DOHH2 (cell line): ENCODE measurements at regions not wholly inside any gene's neighbourhood (a gene's known extent, or its start where the extent isn't known, plus 50 kb on each side); places are given as distances from the start of the nearest gene placed in this dataset.
"Not testable (repeated sequence)": the region's sequence is repeated elsewhere in the genome, so short reads cannot be mapped to it uniquely, and the experiment has no call there.

Experiments
- H3F3A ChIP-seq: fragments of 200-600 bp; sonication (generic), shearing (Covaris generic); 2 replicates; pipeline ENCODE4 v1.6.0; 2016; ENCODE audit warnings: antibody characterized with exemption, mild to moderate bottlenecking; ENCODE audit not compliant: control insufficient read depth, insufficient read depth
- H3K27ac ChIP-seq: fragments of 200-600 bp; sonication (generic); 2 replicates; pipeline ENCODE4 v1.5.1; 2014; ENCODE audit warnings: low read depth, mild to moderate bottlenecking, low read length, moderate library complexity
- H3K27me3 ChIP-seq: fragments of 200-600 bp; sonication (generic); 2 replicates; pipeline ENCODE4 v1.6.1; 2014; ENCODE audit warnings: mild to moderate bottlenecking, low read length, mixed read lengths; ENCODE audit not compliant: control insufficient read depth
- H3K36me3 ChIP-seq: fragments of 200-600 bp; sonication (generic); 2 replicates; pipeline ENCODE4 v1.6.1; 2014; ENCODE audit warnings: mild to moderate bottlenecking, low read length, moderate library complexity, mixed read lengths; ENCODE audit not compliant: control insufficient read depth
- H3K4me1 ChIP-seq: fragments of 200-600 bp; sonication (generic); 2 replicates; pipeline ENCODE4 v1.6.1; 2014; ENCODE audit warnings: mild to moderate bottlenecking, low read length, mixed read lengths; ENCODE audit not compliant: control insufficient read depth
- H3K4me2 ChIP-seq: fragments of 200-600 bp; sonication (generic); 2 replicates; pipeline ENCODE4 v1.6.0; 2014; ENCODE audit warnings: mild to moderate bottlenecking, low read length, moderate library complexity
- H3K4me3 ChIP-seq: fragments of 200-600 bp; sonication (generic); 2 replicates; pipeline ENCODE4 v1.5.1; 2014; ENCODE audit warnings: mild to moderate bottlenecking, low read length, mixed read lengths
- H3K79me2 ChIP-seq: fragments of 200-600 bp; sonication (generic); 2 replicates; pipeline ENCODE4 v1.6.1; 2014; ENCODE audit warnings: mild to moderate bottlenecking, low read length, mixed read lengths; ENCODE audit not compliant: control insufficient read depth
- H3K9me2 ChIP-seq: fragments of 200-600 bp; sonication (generic); replicated peaks from 2 replicates; pipeline ENCODE4 v1.6.1; 2014; ENCODE audit warnings: mild to moderate bottlenecking, low read length, mixed read lengths; ENCODE audit not compliant: control insufficient read depth
- H3K9me3 ChIP-seq: fragments of 200-600 bp; sonication (generic); 2 replicates; pipeline ENCODE4 v1.6.1; 2014; ENCODE audit warnings: antibody characterized with exemption, low read length, mixed read lengths; ENCODE audit not compliant: control insufficient read depth, insufficient read depth
- H4K20me1 ChIP-seq: fragments of 200-600 bp; sonication (generic); 2 replicates; pipeline ENCODE4 v1.6.0; 2014; ENCODE audit warnings: low read depth, mild to moderate bottlenecking, antibody characterized with exemption, low read length, moderate library complexity; ENCODE audit not compliant: control insufficient read depth, insufficient read depth
- CTCF ChIP-seq: fragments of 200-600 bp; sonication (generic); IDR thresholded peaks from one replicate; pipeline ENCODE4 v1.5.1; 2014; ENCODE audit warnings: antibody characterized with exemption, mild to moderate bottlenecking, low read depth, low read length; ENCODE audit not compliant: poor library complexity, severe bottlenecking
- EZH2phosphoT487 ChIP-seq: fragments of 200-600 bp; sonication (generic); IDR thresholded peaks from 2 replicates; pipeline ENCODE4 v1.6.1; 2017; ENCODE audit warnings: borderline replicate concordance, mild to moderate bottlenecking, antibody characterized with exemption, low read length, moderate library complexity, mixed read lengths

- H3K4me1 ChIP-seq: no peaks in the 10 kb centered on the region
- no peak overlapping the region for H3K4me3 ChIP-seq
- no peaks in the 10 kb centered on the region for H4K20me1 ChIP-seq
- H3K9me2 ChIP-seq: no peaks in the 10 kb centered on the region
- no peaks in the 10 kb centered on the region for H3K36me3 ChIP-seq
- no peaks in the 10 kb centered on the region for H3K27me3 ChIP-seq
- no peak overlapping the region for H3K4me2 ChIP-seq
- H3K9me3 ChIP-seq: no peaks in the 10 kb centered on the region
- TF ChIP-seq CTCF (no peak), EZH2phosphoT487 (no peak)
- no peak overlapping the region for H3K27ac ChIP-seq
- no peaks in the 10 kb centered on the region for H3K79me2 ChIP-seq
- H3F3A ChIP-seq: no peaks in the 10 kb centered on the region
Observed at GRCh38 chr6:133131621-133132465, 109.3 kb upstream of the EYA4 start.

- H3K9me3 ChIP-seq: no peaks in the 10 kb centered on the region
- no peak overlapping the region for H3K4me3 ChIP-seq
- no peaks in the 10 kb centered on the region for H3K4me1 ChIP-seq
- TF ChIP-seq EZH2phosphoT487 (no peak), CTCF (no peak)
- H3F3A ChIP-seq: no peaks in the 10 kb centered on the region
- H3K9me2 ChIP-seq: no peaks in the 10 kb centered on the region
- H3K36me3 ChIP-seq: no peaks in the 10 kb centered on the region
- no peaks in the 10 kb centered on the region for H3K27me3 ChIP-seq
- H3K79me2 ChIP-seq: no peaks in the 10 kb centered on the region
- H4K20me1 ChIP-seq: no peaks in the 10 kb centered on the region
- H3K4me2 ChIP-seq: no peak overlapping the region
- no peak overlapping the region for H3K27ac ChIP-seq
Observed at GRCh38 chr6:133132466-133132971, 108.6 kb upstream of the EYA4 start.

GRCh38 chr6:133136177-133136880 lies 104.8 kb upstream of the EYA4 start:
- Histone ChIP-seq H3K4me3 (no peak overlapping the region), H3K4me2 (no peak overlapping the region), H3K27ac (no peak overlapping the region), H3K79me2 (no peaks in the 10 kb centered on the region), H3K27me3 (no peaks in the 10 kb centered on the region), H3K9me2 (no peaks in the 10 kb centered on the region), H3K9me3 (no peaks in the 10 kb centered on the region), H3K4me1 (no peaks in the 10 kb centered on the region), H3K36me3 (no peaks in the 10 kb centered on the region), H4K20me1 (no peaks in the 10 kb centered on the region), H3F3A (no peaks in the 10 kb centered on the region)
- no peak for TF ChIP-seq EZH2phosphoT487
- no peak for TF ChIP-seq CTCF

GRCh38 chr6:133147470-133148184 lies 93.5 kb upstream of the EYA4 start:
- not testable (repeated sequence) for H3K9me3 ChIP-seq, H3K27ac ChIP-seq, H3K4me1 ChIP-seq, H3K27me3 ChIP-seq, H4K20me1 ChIP-seq, H3K4me3 ChIP-seq, H3K79me2 ChIP-seq, H3K9me2 ChIP-seq, H3F3A ChIP-seq, H3K4me2 ChIP-seq, H3K36me3 ChIP-seq
